ENCODE measurements at regions not wholly inside any gene's neighbourhood (a gene's known extent, or its start where the extent isn't known, plus 50 kb on each side); places are given as distances from the start of the nearest gene placed in this dataset.
"Not testable (repeated sequence)": the region's sequence is repeated elsewhere in the genome, so short reads cannot be mapped to it uniquely, and the experiment has no call there.

DNA sequence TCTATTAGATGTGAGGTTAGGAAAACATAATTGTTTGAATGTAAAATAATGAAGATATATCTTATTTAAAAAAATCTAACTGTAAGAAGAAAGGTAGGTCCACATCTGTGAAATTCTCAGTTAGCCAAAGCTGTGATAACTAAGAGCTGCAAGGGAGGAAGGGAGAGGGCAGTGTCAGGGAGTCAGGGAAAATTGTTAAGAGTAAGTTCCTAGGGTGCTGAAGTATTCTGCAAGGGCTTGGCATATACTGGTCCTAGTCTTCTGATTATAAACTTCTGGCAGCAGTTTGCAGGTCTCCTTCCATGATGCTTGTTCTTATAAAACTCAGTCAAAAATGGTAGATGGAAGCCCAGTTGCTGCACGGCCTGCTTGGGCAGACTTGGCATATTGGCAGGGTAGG, 233.2 kb downstream of the NMUR2 start:
- intact Hi-C loops (cut with DNase I), result no loop called here
- TF ChIP-seq CTCF (IDR thresholded peaks at IDR 0.05), result no peak
- H3K4me1 ChIP-seq, result no peaks in the 10 kb centered on the region
- no peaks in the 10 kb centered on the region for H3K9me3 ChIP-seq
- DNase-seq (ENCODE audit: low spot score in 2 of 2), result no peak
- no peaks in the 10 kb centered on the region for H3K27me3 ChIP-seq
- no peak overlapping the region for H3K4me3 ChIP-seq
- no peak overlapping the region for H3K27ac ChIP-seq
- no peaks in the 10 kb centered on the region for H3K36me3 ChIP-seq

DNA sequence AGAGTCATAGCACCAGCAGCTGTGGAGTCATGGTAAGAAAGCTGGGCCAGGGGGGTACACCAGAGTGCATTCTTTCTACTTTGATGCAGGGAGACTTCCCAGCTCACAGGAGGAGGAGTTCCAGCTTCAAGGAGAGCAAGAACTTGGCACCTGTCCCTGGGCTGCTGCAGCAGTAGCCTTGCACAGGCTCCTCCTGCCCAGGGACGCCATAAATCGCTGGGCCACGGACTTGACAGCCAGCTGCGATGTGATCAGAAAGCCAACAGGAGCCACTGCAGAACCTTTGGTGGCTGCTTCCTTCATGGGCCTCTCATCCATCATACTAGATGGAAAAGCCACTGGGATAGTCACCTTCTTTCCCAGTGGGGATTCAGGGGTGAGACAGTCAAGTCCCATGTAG, 234.7 kb downstream of the NMUR2 start:
- no peaks in the 10 kb centered on the region for H3K9me3 ChIP-seq
- TF ChIP-seq CTCF (IDR thresholded peaks at IDR 0.05), result no peak
- no peaks in the 10 kb centered on the region for H3K4me1 ChIP-seq
- no peak for DNase-seq (ENCODE audit: low spot score in 2 of 2)
- H3K27ac ChIP-seq, result no peak overlapping the region
- no peaks in the 10 kb centered on the region for H3K27me3 ChIP-seq
- no peaks in the 10 kb centered on the region for H3K36me3 ChIP-seq
- no peak overlapping the region for H3K4me3 ChIP-seq
- intact Hi-C loops (cut with DNase I), result no loop called here

GRCh38 chr5:152164860-152165259, 240.2 kb upstream of the GLRA1 start:
- no peak overlapping the region for H3K27ac ChIP-seq
- no peak overlapping the region for H3K4me3 ChIP-seq
- H3K36me3 ChIP-seq, result no peaks in the 10 kb centered on the region
- intact Hi-C loops (cut with DNase I), result no loop called here
- no peaks in the 10 kb centered on the region for H3K4me1 ChIP-seq
- no peak for DNase-seq (ENCODE audit: low spot score in 2 of 2)
- TF ChIP-seq CTCF (IDR thresholded peaks at IDR 0.05), result no peak
- H3K9me3 ChIP-seq, result no peaks in the 10 kb centered on the region
- no peaks in the 10 kb centered on the region for H3K27me3 ChIP-seq

GRCh38 chr5:152159894-152160293, 235.2 kb upstream of the GLRA1 start:
- H3K9me3 ChIP-seq; H3K4me3 ChIP-seq; H3K4me1 ChIP-seq; DNase-seq (ENCODE audit: low spot score in 2 of 2); H3K36me3 ChIP-seq; intact Hi-C loops (cut with DNase I); H3K27me3 ChIP-seq; H3K27ac ChIP-seq: not testable (repeated sequence)

DNA sequence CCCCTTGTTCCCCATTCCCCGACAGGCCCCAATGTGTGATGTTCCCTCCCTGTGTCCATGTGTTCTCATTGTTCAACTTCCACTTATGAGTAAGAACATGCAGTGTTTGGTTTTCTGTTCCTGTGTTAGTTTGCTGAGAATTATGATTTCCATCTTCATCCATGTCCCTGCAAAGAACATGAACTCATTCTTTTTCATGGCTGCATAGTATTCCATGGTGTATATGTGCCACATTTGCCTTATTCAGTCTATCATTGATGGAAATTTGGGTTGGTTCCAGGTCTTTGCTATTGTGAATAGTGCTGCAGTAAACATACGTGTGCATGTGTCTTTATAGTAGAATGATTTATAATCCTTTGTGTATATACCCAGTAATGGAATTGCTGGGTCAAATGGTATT, 229.8 kb upstream of the GLRA1 start:
- H3K4me3 ChIP-seq; H3K27me3 ChIP-seq; H3K27ac ChIP-seq; DNase-seq (ENCODE audit: low spot score in 2 of 2); intact Hi-C loops (cut with DNase I); H3K36me3 ChIP-seq; H3K9me3 ChIP-seq; H3K4me1 ChIP-seq: not testable (repeated sequence)

DNA sequence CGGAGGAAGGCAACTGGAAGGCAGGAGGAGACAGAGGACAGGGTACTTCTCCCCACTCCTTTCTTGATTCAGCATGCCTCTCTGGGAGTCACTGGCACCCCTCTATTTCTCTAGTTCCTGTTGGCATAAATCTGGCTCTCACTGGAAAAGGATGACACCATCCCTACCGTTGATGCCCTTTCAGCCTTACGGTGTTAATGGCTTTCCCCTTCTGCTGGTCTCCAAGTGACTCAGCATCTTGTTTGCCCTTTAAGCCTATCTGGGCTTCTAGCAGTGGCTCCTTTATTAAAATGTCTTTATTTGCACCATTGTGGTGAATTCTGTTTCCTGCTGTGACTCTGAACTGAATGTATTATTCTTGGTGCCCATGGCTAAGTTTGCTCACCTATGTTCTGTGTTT, 227.3 kb upstream of the GLRA1 start:
- intact Hi-C loops (cut with DNase I), result no loop called here
- Histone ChIP-seq H3K36me3 (no peaks in the 10 kb centered on the region), H3K4me3 (no peak overlapping the region), H3K9me3 (no peaks in the 10 kb centered on the region), H3K27ac (no peak overlapping the region), H3K4me1 (no peaks in the 10 kb centered on the region), H3K27me3 (no peaks in the 10 kb centered on the region)
- TF ChIP-seq CTCF (IDR thresholded peaks at IDR 0.05), result no peak
- no peak for DNase-seq (ENCODE audit: low spot score in 2 of 2)

DNA sequence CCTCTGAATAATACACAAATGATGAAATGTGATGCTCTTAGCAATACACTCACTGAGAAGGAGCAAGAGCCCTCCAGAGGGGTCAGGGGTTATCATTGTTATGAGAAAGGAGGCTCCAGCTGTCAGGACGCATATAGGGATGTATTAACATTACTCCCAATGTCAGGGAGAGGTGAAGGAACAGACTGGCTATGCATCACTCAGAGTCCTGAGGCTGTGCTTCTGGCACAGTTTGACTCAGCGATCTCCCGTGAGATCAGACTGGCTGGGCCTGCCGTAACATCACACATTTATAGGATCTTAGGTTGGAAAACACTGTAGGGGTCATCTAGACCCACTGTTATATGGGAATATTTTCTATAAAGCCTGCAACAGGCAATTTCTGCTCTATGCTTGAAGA, 226.5 kb upstream of the GLRA1 start:
- H3K4me3 ChIP-seq, result no peak overlapping the region
- no peak overlapping the region for H3K27ac ChIP-seq
- H3K27me3 ChIP-seq, result no peaks in the 10 kb centered on the region
- no peaks in the 10 kb centered on the region for H3K4me1 ChIP-seq
- DNase-seq (ENCODE audit: low spot score in 2 of 2), result no peak
- no peaks in the 10 kb centered on the region for H3K36me3 ChIP-seq
- intact Hi-C loops (cut with DNase I), result no loop called here
- TF ChIP-seq CTCF (IDR thresholded peaks at IDR 0.05), result no peak
- H3K9me3 ChIP-seq, result no peaks in the 10 kb centered on the region
